Neural cell (in vitro differentiated cells): ENCODE measurements at regions not wholly inside any gene's neighbourhood (a gene's known extent, or its start where the extent isn't known, plus 50 kb on each side); places are given as distances from the start of the nearest gene placed in this dataset.

Source experiments
- H2AFZ ChIP-seq: fragments of 200-600, 300-800 bp; sonication (generic), shearing (Covaris generic); 2 replicates; pipeline ENCODE4 v1.6.0; 2014; ENCODE audit warnings: low read depth, mild to moderate bottlenecking, antibody characterized with exemption, low read length, moderate library complexity
- H3F3A ChIP-seq: fragments of 200-600 bp; shearing (Covaris generic); 2 replicates; pipeline ENCODE4 v1.6.1; 2016; ENCODE audit warnings: mild to moderate bottlenecking, moderate library complexity, mixed read lengths, antibody characterized with exemption, low read length; ENCODE audit not compliant: insufficient read depth, poor library complexity, severe bottlenecking
- H3K27ac ChIP-seq: fragments of 200-600, 300-800 bp; sonication (generic), shearing (Covaris generic); 2 replicates; pipeline ENCODE4 v1.5.1; 2014; ENCODE audit warnings: mild to moderate bottlenecking, low read length, moderate library complexity
- H3K27me3 ChIP-seq: fragments of 300-800, 200-600 bp; sonication (generic), shearing (Covaris generic); 2 replicates; pipeline ENCODE4 v1.6.0; 2014; ENCODE audit warnings: mild to moderate bottlenecking, low read depth, low read length, moderate library complexity; ENCODE audit not compliant: insufficient read depth
- H3K36me3 ChIP-seq: fragments of 300-800, 200-600 bp; sonication (generic), shearing (Covaris generic); 2 replicates; pipeline ENCODE4 v1.5.1; 2014; ENCODE audit warnings: mild to moderate bottlenecking, antibody characterized with exemption, low read length, moderate library complexity; ENCODE audit not compliant: insufficient read depth
- H3K4me2 ChIP-seq: fragments of 300-800, 200-600 bp; sonication (generic), shearing (Covaris generic); 2 replicates; pipeline ENCODE4 v1.6.0; 2014; ENCODE audit warnings: mild to moderate bottlenecking, low read length
- H3K4me3 ChIP-seq: fragments of 300-800, 200-600 bp; sonication (generic), shearing (Covaris generic); 2 replicates; pipeline ENCODE4 v1.5.1; 2014; ENCODE audit warnings: mild to moderate bottlenecking, low read length, moderate library complexity
- H3K79me2 ChIP-seq: fragments of 200-600 bp; shearing (Covaris generic); replicated peaks from 2 replicates; pipeline ENCODE4 v1.6.0; 2014; ENCODE audit warnings: mild to moderate bottlenecking, low read length, moderate library complexity; ENCODE audit not compliant: insufficient read depth
- H3K9ac ChIP-seq: fragments of 300-800, 200-600 bp; sonication (generic), shearing (Covaris generic); 2 replicates; pipeline ENCODE4 v1.6.1; 2016; ENCODE audit warnings: mild to moderate bottlenecking, low read length, mixed read lengths
- H3K9me2 ChIP-seq: fragments of 200-600 bp; shearing (Covaris generic); 2 replicates; pipeline ENCODE4 v1.6.1; 2016; ENCODE audit warnings: mild to moderate bottlenecking, low read length, mixed read lengths; ENCODE audit not compliant: insufficient read depth
- H3K9me3 ChIP-seq: fragments of 200-600, 300-800 bp; sonication (generic), shearing (Covaris generic); 2 replicates; pipeline ENCODE4 v1.6.1; 2016; ENCODE audit warnings: mild to moderate bottlenecking, mixed run types, low read length, moderate library complexity, mixed read lengths
- H4K20me1 ChIP-seq: fragments of 200-600 bp; shearing (Covaris generic); 2 replicates; pipeline ENCODE4 v1.6.1; 2016; ENCODE audit warnings: mild to moderate bottlenecking, mixed run types; ENCODE audit not compliant: insufficient read depth
- EZH2 ChIP-seq: fragments of 200-600, 300-800 bp; shearing (Covaris generic), sonication (generic); IDR thresholded peaks from 2 replicates; pipeline ENCODE4 v1.6.1; 2014; ENCODE audit warnings: antibody characterized with exemption, low read length, borderline replicate concordance, mild to moderate bottlenecking; ENCODE audit not compliant: insufficient read depth, poor library complexity, severe bottlenecking
- MXI1 ChIP-seq: fragments of 450-650 bp; conservative IDR thresholded peaks from 2 replicates; pipeline ENCODE4 v1.6.1; 2014; ENCODE audit warnings: antibody characterized with exemption, mild to moderate bottlenecking; ENCODE audit not compliant: poor library complexity, severe bottlenecking
- POLR2AphosphoS5 ChIP-seq: IDR thresholded peaks from 2 replicates; pipeline ENCODE4 v1.6.1; 2012
- RAD21 ChIP-seq: fragments of 450-650 bp; conservative IDR thresholded peaks from 2 replicates; pipeline ENCODE4 v1.6.1; 2014; ENCODE audit warnings: antibody characterized with exemption, mild to moderate bottlenecking, moderate library complexity
- SMC3 ChIP-seq: fragments of 450-650 bp; conservative IDR thresholded peaks from 2 replicates; pipeline ENCODE4 v1.6.1; 2014; ENCODE audit warnings: antibody characterized with exemption, mild to moderate bottlenecking, moderate library complexity; ENCODE audit not compliant: poor library complexity
- TF ChIP-seq, protein P1 (sequence below): fragments of 450-650 bp; IDR thresholded peaks from 2 replicates; pipeline ENCODE4 v1.5.1; 2014; ENCODE audit warnings: antibody characterized with exemption, mild to moderate bottlenecking, moderate library complexity; ENCODE audit not compliant: poor library complexity, severe bottlenecking
- TF ChIP-seq, protein P2 (sequence below): IDR thresholded peaks from 2 replicates; pipeline ENCODE4 v1.6.1; 2012; ENCODE audit warnings: borderline replicate concordance

DNA sequence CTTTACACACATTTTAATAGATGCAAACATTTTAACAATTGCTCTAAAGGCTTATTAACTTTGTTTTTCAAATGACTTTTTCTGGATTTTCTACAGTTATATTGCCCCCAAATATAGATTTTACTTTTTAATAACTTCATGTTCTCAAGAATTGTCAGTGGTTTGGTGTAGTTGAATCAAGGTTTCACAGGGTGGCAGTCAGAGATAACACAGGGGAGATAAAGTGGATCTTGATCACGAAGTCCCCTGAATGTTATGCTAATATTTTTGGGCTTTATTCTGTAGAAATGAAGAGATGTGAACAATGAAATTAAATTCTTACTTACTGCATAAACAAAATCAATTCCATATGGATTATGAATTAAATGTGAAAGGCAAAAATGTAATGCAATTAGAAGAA lies 248.1 kb downstream of the AEBP2 start:
- Histone ChIP-seq H3K4me2 (no peak overlapping the region), H3F3A (no peaks in the 10 kb centered on the region), H3K27ac (no peak overlapping the region), H3K79me2 (no peaks in the 10 kb centered on the region), H3K9me2 (no peaks in the 10 kb centered on the region), H3K9ac (no peak overlapping the region), H3K9me3 (no peaks in the 10 kb centered on the region), H3K27me3 (no peaks in the 10 kb centered on the region), H3K36me3 (no peaks in the 10 kb centered on the region), H2AFZ (no peak overlapping the region), H4K20me1 (no peaks in the 10 kb centered on the region), H3K4me3 (no peak overlapping the region)
- TF ChIP-seq, protein P1, sequence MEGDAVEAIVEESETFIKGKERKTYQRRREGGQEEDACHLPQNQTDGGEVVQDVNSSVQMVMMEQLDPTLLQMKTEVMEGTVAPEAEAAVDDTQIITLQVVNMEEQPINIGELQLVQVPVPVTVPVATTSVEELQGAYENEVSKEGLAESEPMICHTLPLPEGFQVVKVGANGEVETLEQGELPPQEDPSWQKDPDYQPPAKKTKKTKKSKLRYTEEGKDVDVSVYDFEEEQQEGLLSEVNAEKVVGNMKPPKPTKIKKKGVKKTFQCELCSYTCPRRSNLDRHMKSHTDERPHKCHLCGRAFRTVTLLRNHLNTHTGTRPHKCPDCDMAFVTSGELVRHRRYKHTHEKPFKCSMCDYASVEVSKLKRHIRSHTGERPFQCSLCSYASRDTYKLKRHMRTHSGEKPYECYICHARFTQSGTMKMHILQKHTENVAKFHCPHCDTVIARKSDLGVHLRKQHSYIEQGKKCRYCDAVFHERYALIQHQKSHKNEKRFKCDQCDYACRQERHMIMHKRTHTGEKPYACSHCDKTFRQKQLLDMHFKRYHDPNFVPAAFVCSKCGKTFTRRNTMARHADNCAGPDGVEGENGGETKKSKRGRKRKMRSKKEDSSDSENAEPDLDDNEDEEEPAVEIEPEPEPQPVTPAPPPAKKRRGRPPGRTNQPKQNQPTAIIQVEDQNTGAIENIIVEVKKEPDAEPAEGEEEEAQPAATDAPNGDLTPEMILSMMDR = no peak
- no peak for TF ChIP-seq EZH2

DNA sequence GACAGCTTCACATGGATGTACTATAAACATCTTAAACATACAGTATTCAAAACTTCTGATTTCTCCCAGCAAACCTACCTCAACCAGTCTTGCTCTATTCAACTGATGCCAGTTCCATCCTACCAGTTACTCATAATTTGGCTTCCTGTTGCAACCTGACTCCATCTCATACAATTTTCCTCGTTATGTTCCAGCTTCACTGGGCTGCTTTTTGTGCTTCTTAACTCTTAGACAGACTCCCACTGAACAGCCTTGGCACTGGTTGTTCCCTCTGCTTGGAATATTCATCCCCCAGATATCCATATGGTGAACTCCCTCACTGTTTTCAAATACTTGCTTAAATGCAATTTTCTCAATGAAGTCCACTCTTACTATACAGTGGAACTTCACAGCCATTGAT lies 249.2 kb downstream of the AEBP2 start:
- Histone ChIP-seq H3K79me2 (no peaks in the 10 kb centered on the region), H3K36me3 (no peaks in the 10 kb centered on the region), H3K9ac (no peak overlapping the region), H3K9me3 (no peaks in the 10 kb centered on the region), H3K27ac (no peak overlapping the region), H3K4me3 (no peak overlapping the region), H2AFZ (no peak overlapping the region), H4K20me1 (no peaks in the 10 kb centered on the region), H3K27me3 (no peaks in the 10 kb centered on the region), H3F3A (no peaks in the 10 kb centered on the region), H3K9me2 (no peaks in the 10 kb centered on the region), H3K4me2 (no peak overlapping the region)
- TF ChIP-seq POLR2AphosphoS5 (no peak), RAD21 (no peak), SMC3 (no peak)

DNA sequence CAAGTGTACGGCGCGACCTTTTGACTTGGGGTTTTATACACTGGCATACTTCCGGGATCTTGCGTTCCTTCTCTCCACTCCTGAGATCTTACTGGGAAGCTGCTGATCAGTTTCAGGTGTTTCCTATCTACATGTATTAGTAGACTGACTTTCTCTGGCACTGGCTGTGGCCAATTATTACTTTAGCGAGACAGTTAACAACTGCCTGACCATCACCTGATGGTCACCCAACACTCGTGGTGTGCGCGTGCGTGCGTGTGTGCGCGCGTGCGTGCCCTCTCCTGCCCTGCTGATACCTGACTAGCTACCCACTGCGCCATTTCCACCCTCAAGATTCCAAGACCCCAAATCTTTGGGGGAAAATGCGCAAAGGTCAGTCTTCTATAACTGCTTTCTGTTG lies 249.9 kb downstream of the AEBP2 start:
- Histone ChIP-seq H3K79me2 (no peaks in the 10 kb centered on the region), H3K9me2 (no peaks in the 10 kb centered on the region), H3F3A (no peaks in the 10 kb centered on the region), H3K9ac (no peak overlapping the region), H3K27me3 (no peaks in the 10 kb centered on the region), H3K4me2 (no peak overlapping the region), H3K9me3 (no peaks in the 10 kb centered on the region), H3K27ac (no peak overlapping the region), H3K4me3 (no peak overlapping the region), H3K36me3 (no peaks in the 10 kb centered on the region), H4K20me1 (no peaks in the 10 kb centered on the region), H2AFZ (no peak overlapping the region)
- TF ChIP-seq, protein P2, sequence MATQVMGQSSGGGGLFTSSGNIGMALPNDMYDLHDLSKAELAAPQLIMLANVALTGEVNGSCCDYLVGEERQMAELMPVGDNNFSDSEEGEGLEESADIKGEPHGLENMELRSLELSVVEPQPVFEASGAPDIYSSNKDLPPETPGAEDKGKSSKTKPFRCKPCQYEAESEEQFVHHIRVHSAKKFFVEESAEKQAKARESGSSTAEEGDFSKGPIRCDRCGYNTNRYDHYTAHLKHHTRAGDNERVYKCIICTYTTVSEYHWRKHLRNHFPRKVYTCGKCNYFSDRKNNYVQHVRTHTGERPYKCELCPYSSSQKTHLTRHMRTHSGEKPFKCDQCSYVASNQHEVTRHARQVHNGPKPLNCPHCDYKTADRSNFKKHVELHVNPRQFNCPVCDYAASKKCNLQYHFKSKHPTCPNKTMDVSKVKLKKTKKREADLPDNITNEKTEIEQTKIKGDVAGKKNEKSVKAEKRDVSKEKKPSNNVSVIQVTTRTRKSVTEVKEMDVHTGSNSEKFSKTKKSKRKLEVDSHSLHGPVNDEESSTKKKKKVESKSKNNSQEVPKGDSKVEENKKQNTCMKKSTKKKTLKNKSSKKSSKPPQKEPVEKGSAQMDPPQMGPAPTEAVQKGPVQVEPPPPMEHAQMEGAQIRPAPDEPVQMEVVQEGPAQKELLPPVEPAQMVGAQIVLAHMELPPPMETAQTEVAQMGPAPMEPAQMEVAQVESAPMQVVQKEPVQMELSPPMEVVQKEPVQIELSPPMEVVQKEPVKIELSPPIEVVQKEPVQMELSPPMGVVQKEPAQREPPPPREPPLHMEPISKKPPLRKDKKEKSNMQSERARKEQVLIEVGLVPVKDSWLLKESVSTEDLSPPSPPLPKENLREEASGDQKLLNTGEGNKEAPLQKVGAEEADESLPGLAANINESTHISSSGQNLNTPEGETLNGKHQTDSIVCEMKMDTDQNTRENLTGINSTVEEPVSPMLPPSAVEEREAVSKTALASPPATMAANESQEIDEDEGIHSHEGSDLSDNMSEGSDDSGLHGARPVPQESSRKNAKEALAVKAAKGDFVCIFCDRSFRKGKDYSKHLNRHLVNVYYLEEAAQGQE = no peak
- TF ChIP-seq RAD21 (no peak), POLR2AphosphoS5 (no peak), MXI1 (no peak), SMC3 (no peak)
